Central memory CD8-positive, alpha-beta T cell (primary cell): ENCODE measurements at regions not wholly inside any gene's neighbourhood (a gene's known extent, or its start where the extent isn't known, plus 50 kb on each side); places are given as distances from the start of the nearest gene placed in this dataset.

Source experiments
- ATAC-seq: fragments of 150-1000 bp; cut with Tn5 transposase; replicated peaks from 2 replicates; pipeline ENCODE4 v1.10.0; 2022; ENCODE audit warnings: mild to moderate bottlenecking, moderate FRiP score, moderate number of reproducible peaks; ENCODE audit not compliant: poor library complexity, severe bottlenecking; ENCODE audit errors: extremely low read depth
- DNase-seq, 2 donors: peaks; one replicate each; pipeline ENCODE4 v3.0.0; 2021; ENCODE audit warnings: low spot score in 2 of 2
- H3K27ac Mint-ChIP-seq: one replicate; pipeline ENCODE4 v1.8.0; 2022; ENCODE audit warnings: low read depth, mild to moderate bottlenecking, moderate library complexity, mixed read lengths
- H3K27me3 Mint-ChIP-seq: one replicate; pipeline ENCODE4 v1.8.0; 2022; ENCODE audit warnings: mixed read lengths
- H3K36me3 Mint-ChIP-seq: one replicate; pipeline ENCODE4 v1.8.0; 2022; ENCODE audit warnings: mild to moderate bottlenecking, moderate library complexity, mixed read lengths; ENCODE audit not compliant: insufficient read depth
- H3K4me1 Mint-ChIP-seq: one replicate; pipeline ENCODE4 v1.8.0; 2022; ENCODE audit warnings: mixed read lengths
- H3K4me3 Mint-ChIP-seq: one replicate; pipeline ENCODE4 v1.8.0; 2022; ENCODE audit warnings: mild to moderate bottlenecking, moderate library complexity, mixed read lengths
- H3K9me3 Mint-ChIP-seq: one replicate; pipeline ENCODE4 v1.8.0; 2022; ENCODE audit warnings: mixed read lengths

DNA sequence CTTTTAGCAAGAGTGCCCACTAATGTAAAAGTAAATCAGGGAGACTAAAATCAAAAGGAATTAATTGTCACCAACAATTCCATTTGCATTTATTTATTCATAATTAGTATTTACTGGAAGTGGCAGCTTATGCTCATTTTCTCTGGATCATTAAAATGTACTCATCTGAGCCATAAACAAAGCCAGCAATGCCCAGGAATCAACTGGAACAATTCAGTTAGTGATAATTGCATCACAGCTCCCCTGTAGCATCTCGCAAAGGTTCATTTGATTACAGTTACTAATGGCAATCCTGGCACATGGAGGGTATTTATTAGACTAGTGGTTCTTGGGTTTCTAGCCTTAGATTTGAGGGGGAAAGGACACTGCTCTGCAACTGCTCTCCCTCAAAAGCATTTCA, 92.7 kb upstream of the C1orf21 start:
- ATAC-seq (no peak), DNase-seq (no peak)
- H3K4me1 Mint-ChIP-seq, result no peaks in the 10 kb centered on the region
- no peaks in the 10 kb centered on the region for H3K27me3 Mint-ChIP-seq
- no peaks in the 10 kb centered on the region for H3K36me3 Mint-ChIP-seq
- H3K9me3 Mint-ChIP-seq, result no peaks in the 10 kb centered on the region
- H3K27ac Mint-ChIP-seq, result no peak overlapping the region
- no peak overlapping the region for H3K4me3 Mint-ChIP-seq

DNA sequence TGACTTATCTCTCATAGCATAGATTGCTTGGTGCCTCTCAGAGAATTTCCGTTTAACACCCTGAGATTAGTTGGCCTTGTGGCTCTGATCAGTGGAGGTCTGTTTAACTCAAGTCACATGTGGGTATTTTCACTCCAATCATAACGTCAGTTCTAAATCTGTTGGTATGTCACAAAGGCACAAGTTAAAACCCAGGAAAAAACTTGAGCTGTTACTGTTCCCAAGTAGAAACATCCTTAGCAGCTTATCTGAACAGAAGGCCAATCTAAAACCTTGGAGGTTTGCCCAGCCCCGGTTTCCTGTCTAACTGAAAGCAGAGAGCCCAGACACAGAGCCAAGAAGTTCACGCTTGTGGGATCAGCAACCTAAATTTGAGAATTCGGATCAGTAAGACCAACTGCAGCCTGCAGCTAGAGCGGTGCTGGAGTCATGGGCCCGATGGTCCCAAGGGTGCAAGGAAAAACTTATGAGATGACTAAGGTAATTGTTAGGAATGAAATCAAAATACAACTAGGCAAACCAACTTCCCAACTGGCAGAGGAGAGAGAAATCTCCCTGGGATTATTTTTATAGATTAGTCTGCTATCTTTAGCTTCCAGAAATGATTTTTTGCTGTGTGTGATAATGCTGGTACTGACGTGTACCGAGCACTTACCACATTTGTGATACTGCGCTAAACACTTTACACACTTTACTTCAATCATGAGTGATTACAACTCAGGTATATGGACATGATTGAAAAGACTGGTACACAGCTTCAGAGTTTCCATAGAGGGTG, 90.2 kb upstream of the C1orf21 start:
- DNase-seq (no peak), ATAC-seq (no peak)
- no peaks in the 10 kb centered on the region for H3K4me1 Mint-ChIP-seq
- H3K27ac Mint-ChIP-seq, result no peak overlapping the region
- H3K27me3 Mint-ChIP-seq, result no peaks in the 10 kb centered on the region
- H3K36me3 Mint-ChIP-seq, result no peaks in the 10 kb centered on the region
- no peak overlapping the region for H3K4me3 Mint-ChIP-seq
- no peaks in the 10 kb centered on the region for H3K9me3 Mint-ChIP-seq

DNA sequence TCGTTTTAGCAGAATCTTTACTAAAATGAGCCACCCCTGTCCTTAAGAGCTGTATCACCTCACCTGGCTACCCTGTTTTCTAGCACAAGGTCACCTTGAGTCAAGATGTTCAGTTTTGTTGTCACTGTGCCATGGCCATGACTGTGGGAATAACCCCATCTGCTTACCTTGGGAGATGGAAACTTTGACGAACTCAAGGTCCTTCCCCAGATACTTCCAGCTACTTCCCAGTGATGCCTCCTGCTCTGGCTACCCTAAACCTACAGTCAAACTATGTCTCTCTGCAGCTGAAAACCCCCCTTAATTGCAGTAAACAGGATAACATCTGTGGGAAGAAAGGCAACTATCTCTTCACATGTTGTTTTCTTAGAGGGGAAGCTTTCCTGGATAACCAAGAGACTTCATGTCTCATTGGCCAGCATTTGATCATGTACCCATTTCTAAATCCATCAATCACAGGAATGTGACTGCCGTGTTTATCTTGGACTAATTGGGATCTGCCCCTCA, 89.5 kb upstream of the C1orf21 start:
- Mint-ChIP-seq H3K4me1 (peaks cover under 1% of the 10 kb centered on the region), H3K27ac (no peak overlapping the region), H3K9me3 (no peaks in the 10 kb centered on the region), H3K4me3 (no peak overlapping the region), H3K36me3 (no peaks in the 10 kb centered on the region), H3K27me3 (no peaks in the 10 kb centered on the region)
- no peak for ATAC-seq
- DNase-seq, result no peak

DNA sequence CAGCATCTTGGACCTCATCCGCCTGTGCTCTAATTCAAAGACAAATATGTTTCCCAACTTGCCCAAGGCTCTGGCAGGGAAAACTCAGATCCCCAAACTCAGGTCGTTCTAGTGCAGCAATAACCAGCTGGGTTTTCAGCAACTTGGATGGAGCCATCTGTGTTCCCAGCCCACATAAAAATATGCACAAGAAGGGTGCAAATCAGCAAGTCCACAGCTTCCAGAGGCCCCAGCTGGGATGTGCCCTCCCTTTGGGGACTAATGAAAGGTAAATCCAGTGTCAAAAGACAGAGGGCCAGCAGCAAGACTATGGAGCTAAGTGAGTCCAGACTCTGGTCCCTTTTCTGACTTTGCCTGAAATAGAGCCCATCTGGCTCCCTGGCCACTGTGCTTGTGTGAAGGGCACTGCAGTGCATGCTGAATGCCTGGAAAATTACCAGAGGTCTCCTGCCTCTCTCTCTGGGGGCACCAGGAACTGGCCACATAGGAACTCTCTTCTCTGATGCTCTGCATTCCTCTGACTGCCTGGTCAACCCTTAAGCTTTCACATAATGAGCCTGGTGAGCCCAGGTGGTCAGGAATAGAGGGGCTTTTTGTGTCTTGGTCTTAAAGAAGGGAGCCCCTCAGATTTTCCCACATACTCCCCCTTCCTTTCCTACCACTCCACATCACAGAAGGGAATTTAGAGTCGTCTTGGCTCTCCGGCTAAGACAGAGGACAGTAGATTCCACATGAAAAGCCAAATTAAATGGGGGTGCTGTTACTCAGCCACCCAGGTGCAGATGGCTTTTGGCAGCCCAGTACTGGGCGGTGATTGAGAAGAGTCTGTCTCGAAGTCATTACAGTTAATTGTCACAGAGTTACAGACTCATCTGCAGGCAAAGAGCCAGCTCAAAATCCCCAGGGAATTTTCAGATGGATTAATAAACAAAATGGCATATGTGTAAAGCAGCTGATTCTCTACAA, 88.1 kb upstream of the C1orf21 start:
- Mint-ChIP-seq H3K27me3 (no peaks in the 10 kb centered on the region), H3K27ac (no peak overlapping the region), H3K9me3 (peaks cover 2% of the 10 kb centered on the region), H3K4me1 (peaks cover 10% of the 10 kb centered on the region), H3K4me3 (no peak overlapping the region), H3K36me3 (no peaks in the 10 kb centered on the region)
- DNase-seq, result no peak
- ATAC-seq, result no peak

DNA sequence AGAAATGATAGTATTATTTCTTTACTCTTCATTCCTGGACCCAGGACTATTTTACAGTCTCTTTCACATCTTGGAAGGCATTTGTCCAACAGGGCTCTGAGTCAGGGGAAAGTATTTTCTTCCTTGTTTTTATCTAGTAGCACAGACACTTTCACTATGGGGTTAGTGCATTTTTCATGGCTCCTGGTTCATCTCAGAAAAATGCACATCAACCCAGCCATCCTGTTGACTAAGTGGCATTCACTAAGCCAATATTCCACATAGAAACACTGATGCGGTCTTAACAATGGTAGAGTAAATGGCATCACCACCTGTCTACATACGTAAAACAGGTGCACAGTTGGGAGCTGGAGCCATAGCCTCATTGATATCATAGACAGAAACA, 87.4 kb upstream of the C1orf21 start:
- Mint-ChIP-seq H3K4me3 (no peak overlapping the region), H3K4me1 (peaks cover 10% of the 10 kb centered on the region), H3K27ac (no peak overlapping the region), H3K9me3 (peaks cover 9% of the 10 kb centered on the region), H3K36me3 (no peaks in the 10 kb centered on the region), H3K27me3 (no peaks in the 10 kb centered on the region)
- ATAC-seq (no peak), DNase-seq (no peak)

DNA sequence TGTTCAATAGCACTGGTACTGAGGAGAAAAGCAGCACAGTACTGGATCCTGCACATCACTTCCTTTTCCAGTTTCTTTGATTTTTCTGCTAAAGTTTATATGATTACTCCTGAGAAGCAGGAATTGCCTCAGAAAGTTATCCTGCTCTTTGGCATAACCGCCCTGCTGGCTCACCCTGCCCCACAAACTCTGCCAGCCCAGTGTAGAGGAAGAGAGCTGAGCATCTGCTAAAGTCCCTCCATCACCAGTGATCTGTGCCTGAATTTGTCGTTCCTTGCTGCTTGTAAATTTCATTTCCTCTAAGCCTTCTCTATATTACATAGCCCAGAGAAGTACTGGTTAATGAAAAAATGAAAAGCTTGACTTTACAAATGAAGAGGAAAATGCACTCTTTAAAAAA, 87.0 kb upstream of the C1orf21 start:
- no peak overlapping the region for H3K4me3 Mint-ChIP-seq
- H3K27me3 Mint-ChIP-seq, result no peaks in the 10 kb centered on the region
- DNase-seq (no peak), ATAC-seq (no peak)
- H3K36me3 Mint-ChIP-seq, result no peaks in the 10 kb centered on the region
- H3K4me1 Mint-ChIP-seq, result peaks cover 10% of the 10 kb centered on the region
- H3K27ac Mint-ChIP-seq, result no peak overlapping the region
- H3K9me3 Mint-ChIP-seq, result peaks cover 12% of the 10 kb centered on the region

DNA sequence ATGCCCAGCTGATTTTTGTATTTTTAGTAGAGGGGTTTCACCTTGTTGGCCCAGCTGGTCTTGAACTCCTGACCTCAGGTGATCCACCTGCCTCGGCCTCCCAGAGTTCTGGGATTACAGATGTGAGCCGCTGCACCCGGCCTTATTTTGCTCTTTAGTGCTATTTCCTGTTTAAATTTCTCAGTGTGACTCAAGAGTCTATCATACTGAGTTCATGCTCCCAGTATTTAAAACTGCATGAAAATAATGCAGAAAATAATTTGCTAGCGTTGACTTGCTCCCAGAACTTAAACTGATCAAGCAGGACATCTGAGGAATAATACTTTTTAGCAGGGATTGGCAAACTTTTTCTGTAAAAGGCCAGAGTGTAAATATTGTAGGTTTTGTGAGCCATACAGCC, 86.4 kb upstream of the C1orf21 start:
- peaks cover 12% of the 10 kb centered on the region for H3K9me3 Mint-ChIP-seq
- H3K36me3 Mint-ChIP-seq, result no peaks in the 10 kb centered on the region
- ATAC-seq (no peak), DNase-seq (no peak)
- H3K4me1 Mint-ChIP-seq, result peaks cover 10% of the 10 kb centered on the region
- no peak overlapping the region for H3K4me3 Mint-ChIP-seq
- H3K27ac Mint-ChIP-seq, result no peak overlapping the region
- peaks cover under 1% of the 10 kb centered on the region for H3K27me3 Mint-ChIP-seq

DNA sequence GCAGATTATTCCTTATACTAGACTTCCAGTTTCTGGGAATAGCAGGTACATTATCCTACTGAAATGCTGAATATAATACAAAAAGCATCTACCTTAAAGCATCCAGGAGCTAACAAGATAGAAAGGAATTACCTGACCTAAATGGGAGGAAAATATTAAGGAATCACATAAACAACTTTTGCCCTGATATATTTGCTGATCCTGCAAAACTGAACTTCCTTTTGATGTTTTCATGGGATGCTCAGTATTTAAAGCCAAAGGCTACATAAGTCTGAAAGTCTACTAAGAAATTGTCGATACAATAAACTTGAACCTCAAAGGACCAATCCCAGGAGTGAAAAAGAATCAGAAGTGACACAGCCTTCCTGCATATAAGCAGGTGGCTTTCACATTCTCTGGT, 85.6 kb upstream of the C1orf21 start:
- Mint-ChIP-seq H3K4me1 (peaks cover 10% of the 10 kb centered on the region), H3K4me3 (no peak overlapping the region), H3K36me3 (no peaks in the 10 kb centered on the region), H3K27me3 (peaks cover 8% of the 10 kb centered on the region), H3K9me3 (peaks cover 12% of the 10 kb centered on the region), H3K27ac (no peak overlapping the region)
- DNase-seq (no peak), ATAC-seq (no peak)

DNA sequence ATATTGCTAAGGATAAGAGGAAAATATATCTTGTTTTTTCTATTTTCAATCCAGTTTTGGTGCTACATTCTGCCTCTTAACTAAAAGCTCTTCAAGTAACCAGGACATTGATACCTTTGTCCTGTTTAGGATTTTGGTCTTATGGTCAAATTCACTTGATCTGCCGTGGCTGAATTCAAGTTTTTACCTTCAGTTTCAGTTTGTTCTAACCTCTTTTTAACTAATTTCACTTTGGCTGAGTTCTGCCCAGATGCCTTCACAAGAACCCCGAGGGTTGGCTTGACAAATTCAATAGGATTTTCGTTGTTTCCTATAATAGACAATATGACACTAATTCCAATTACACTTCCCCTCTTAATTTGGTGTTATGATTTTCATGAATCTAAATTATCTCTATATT, 84.5 kb upstream of the C1orf21 start:
- ATAC-seq (no peak), DNase-seq (no peak)
- peak overlapping the region; percentile 27 for H3K4me3 Mint-ChIP-seq

DNA sequence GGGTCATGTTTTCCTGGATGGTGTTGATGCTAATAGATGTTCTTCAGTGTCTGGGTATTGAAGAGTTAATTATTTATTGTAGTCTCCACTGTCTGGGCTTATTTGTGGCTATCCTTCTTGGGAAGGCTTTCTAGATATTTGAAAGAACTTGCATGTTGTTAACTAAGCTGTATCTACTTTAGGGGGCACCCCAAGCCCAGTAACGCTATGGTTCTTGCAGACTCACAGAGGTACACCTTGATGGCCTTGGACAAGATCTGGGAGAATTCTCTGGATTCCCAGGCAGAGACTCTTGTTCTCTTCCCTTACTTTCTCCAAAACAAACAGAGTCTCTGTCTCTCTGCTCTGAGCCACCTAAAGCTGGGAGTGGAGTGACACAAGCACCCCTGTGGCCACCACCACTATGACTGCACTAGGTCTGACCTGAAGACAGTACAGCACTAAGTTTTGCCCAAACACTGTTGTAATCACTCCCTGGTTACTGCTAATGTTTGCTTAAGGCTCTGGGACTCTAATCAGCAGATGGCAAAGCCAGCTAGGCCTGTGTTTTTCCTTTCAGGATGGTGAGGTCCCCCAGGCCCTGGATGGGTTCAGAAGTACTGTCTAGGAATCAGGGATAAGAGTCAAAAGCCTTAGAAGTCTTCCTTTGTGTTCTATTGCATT, 76.5 kb upstream of the C1orf21 start:
- Mint-ChIP-seq H3K36me3 (no peaks in the 10 kb centered on the region), H3K27me3 (peaks cover 35% of the 10 kb centered on the region), H3K4me1 (no peaks in the 10 kb centered on the region), H3K9me3 (no peaks in the 10 kb centered on the region), H3K4me3 (no peak overlapping the region), H3K27ac (no peak overlapping the region)
- ATAC-seq, result no peak
- no peak for DNase-seq

More for the DNA sequence above, 84.5 kb upstream of the C1orf21 start:
- Mint-ChIP-seq H3K36me3 (no peaks in the 10 kb centered on the region), H3K4me1 (peaks cover 10% of the 10 kb centered on the region), H3K9me3 (peaks cover 12% of the 10 kb centered on the region), H3K27ac (no peak overlapping the region), H3K27me3 (peaks cover 19% of the 10 kb centered on the region)

DNA sequence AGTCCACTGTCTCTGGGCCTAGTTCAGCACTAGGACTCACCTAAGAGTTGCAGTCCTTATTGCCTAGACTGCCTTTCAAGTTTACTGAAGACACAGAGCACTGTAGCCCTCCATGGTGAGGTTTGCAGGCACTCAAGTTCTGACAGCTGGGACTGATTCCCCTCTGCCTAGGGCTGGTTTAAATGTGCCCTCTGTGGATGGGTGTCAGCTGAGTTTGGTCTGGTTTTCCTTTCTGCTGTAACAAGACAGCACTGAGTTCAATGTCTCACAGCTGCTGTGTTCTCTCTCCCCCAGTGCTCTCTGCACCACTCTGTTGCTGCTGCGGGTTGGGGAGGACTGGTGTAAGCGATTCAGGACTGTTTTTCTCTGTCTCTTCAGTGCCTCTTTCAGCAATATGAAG, 75.2 kb upstream of the C1orf21 start:
- Mint-ChIP-seq H3K27me3 (peaks cover 23% of the 10 kb centered on the region), H3K27ac (no peak overlapping the region), H3K4me1 (no peaks in the 10 kb centered on the region), H3K36me3 (no peaks in the 10 kb centered on the region), H3K4me3 (no peak overlapping the region), H3K9me3 (no peaks in the 10 kb centered on the region)
- ATAC-seq (no peak), DNase-seq (no peak)

DNA sequence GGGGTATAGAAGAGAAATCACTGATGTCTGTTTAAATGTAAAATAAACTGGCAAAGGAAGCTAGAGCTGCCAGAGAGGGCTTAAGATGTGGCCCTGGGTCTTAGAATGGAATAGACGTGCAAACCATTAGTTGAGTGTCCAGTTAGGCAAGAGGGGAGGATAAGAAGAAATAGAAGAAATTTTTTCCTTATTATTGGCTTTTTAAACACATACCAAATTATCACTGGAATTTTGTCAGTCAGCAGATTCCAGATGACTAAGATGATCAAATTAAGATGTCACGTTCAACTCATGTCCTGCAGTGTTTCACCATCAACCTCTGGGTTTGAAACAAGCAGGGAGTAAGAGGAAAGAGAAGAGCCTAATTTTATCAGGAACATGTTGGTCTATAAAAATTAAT, 71.6 kb upstream of the C1orf21 start:
- Mint-ChIP-seq H3K36me3 (no peaks in the 10 kb centered on the region), H3K27me3 (no peaks in the 10 kb centered on the region), H3K4me1 (no peaks in the 10 kb centered on the region), H3K4me3 (no peak overlapping the region), H3K27ac (no peak overlapping the region), H3K9me3 (no peaks in the 10 kb centered on the region)
- ATAC-seq (no peak), DNase-seq (no peak)
